ENCODE measurements at regions not wholly inside any gene's neighbourhood (a gene's known extent, or its start where the extent isn't known, plus 50 kb on each side); places are given as distances from the start of the nearest gene placed in this dataset.

DNA sequence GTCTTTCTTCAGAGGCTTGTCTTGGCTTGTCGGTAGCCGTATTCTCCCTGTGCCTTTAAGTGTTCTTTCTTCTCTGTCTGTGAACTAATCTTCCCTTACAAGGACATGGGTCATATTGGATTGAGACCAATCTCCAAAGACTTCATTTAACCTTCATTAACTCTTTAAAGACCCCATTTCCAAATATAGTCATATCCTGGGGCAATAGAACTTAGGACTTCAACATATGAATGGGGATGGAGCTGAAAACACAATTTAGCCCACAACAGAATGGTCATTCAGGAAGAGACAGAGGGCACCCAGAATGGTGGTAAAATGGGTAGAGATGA lies 82.1 kb upstream of the TANK start:
- TF ChIP-seq, protein P1, sequence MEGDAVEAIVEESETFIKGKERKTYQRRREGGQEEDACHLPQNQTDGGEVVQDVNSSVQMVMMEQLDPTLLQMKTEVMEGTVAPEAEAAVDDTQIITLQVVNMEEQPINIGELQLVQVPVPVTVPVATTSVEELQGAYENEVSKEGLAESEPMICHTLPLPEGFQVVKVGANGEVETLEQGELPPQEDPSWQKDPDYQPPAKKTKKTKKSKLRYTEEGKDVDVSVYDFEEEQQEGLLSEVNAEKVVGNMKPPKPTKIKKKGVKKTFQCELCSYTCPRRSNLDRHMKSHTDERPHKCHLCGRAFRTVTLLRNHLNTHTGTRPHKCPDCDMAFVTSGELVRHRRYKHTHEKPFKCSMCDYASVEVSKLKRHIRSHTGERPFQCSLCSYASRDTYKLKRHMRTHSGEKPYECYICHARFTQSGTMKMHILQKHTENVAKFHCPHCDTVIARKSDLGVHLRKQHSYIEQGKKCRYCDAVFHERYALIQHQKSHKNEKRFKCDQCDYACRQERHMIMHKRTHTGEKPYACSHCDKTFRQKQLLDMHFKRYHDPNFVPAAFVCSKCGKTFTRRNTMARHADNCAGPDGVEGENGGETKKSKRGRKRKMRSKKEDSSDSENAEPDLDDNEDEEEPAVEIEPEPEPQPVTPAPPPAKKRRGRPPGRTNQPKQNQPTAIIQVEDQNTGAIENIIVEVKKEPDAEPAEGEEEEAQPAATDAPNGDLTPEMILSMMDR (IDR thresholded peaks at IDR 0.05): no peak
- TF ChIP-seq HDAC2 (IDR thresholded peaks at IDR 0.05) (no peak), POLR2A (IDR thresholded peaks at IDR 0.05; ENCODE audit: low read length) (no peak), CBX8 (IDR thresholded peaks at IDR 0.05) (no peak)
